Fibroblast of the aortic adventitia (primary cell): ENCODE measurements at regions not wholly inside any gene's neighbourhood (a gene's known extent, or its start where the extent isn't known, plus 50 kb on each side); places are given as distances from the start of the nearest gene placed in this dataset.

Experiments
- DNase-seq: peaks from one replicate; pipeline ENCODE4 v3.0.0-alpha.2; 2010; ENCODE audit warnings: low read depth
- H3K4me3 ChIP-seq: 2 replicates; pipeline ENCODE4 v1.5.1; 2011; ENCODE audit warnings: low read depth, mild to moderate bottlenecking, control low read depth, low read length, moderate library complexity
- CTCF ChIP-seq: IDR thresholded peaks from 2 replicates; pipeline ENCODE4 v1.5.1; 2011; ENCODE audit warnings: mild to moderate bottlenecking, low read length, control low read depth, inconsistent platforms; ENCODE audit not compliant: insufficient read depth

- no peak overlapping the region for H3K4me3 ChIP-seq
- TF ChIP-seq CTCF = no peak
- DNase-seq = no peak
Observed at GRCh38 chr16:8486985-8487384, 103.3 kb downstream of the TMEM114 start.

GRCh38 chr16:8483396-8483795, 106.9 kb downstream of the TMEM114 start:
- no peak for TF ChIP-seq CTCF
- no peak for DNase-seq

GRCh38 chr16:8481810-8482209, 108.5 kb downstream of the TMEM114 start:
- no peak overlapping the region for H3K4me3 ChIP-seq
- DNase-seq = no peak
- TF ChIP-seq CTCF = no peak

More at GRCh38 chr16:8483396-8483795, 106.9 kb downstream of the TMEM114 start:
- H3K4me3 ChIP-seq = no peak overlapping the region

GRCh38 chr16:8476824-8477223, 113.5 kb downstream of the TMEM114 start:
- no peak overlapping the region for H3K4me3 ChIP-seq
- DNase-seq = no peak
- no peak for TF ChIP-seq CTCF

- TF ChIP-seq CTCF = no peak
- H3K4me3 ChIP-seq = no peak overlapping the region
Observed at GRCh38 chr16:8474587-8474986, 115.7 kb downstream of the TMEM114 start.

GRCh38 chr16:8469102-8469778, 121.1 kb downstream of the TMEM114 start:
- H3K4me3 ChIP-seq = no peak overlapping the region

More at GRCh38 chr16:8474587-8474986, 115.7 kb downstream of the TMEM114 start:
- no peak for DNase-seq

More at GRCh38 chr16:8469102-8469778, 121.1 kb downstream of the TMEM114 start:
- DNase-seq = no peak
- TF ChIP-seq CTCF = no peak
